ENCODE measurements at regions not wholly inside any gene's neighbourhood (a gene's known extent, or its start where the extent isn't known, plus 50 kb on each side); places are given as distances from the start of the nearest gene placed in this dataset.
"Not testable (repeated sequence)": the region's sequence is repeated elsewhere in the genome, so short reads cannot be mapped to it uniquely, and the experiment has no call there.

DNA sequence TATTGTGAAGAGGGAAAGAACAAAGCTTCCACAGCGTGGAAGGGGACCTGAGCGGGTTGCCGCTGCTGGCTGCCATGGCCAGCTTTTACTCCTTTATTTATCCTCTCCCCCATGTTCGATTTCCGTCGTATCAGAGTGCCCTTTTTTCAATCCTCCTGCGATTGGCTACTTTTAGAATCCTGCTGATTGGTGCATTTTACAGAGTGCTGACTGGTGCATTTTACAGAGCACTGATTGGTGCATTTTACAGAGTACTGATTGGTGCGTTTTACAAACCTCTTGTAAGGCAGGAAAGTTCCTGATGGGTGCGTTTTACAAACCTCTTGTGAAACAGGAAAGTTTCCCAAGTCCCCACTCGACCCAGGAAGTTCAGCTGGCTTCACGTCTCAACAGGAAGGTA, 381.7 kb upstream of the ATP10A start:
- not testable (repeated sequence) for TF ChIP-seq CTCF (IDR thresholded peaks at IDR 0.05; ENCODE audit: insufficient read depth, low read depth, low read length); EZH2 (IDR thresholded peaks at IDR 0.05; ENCODE audit: insufficient read depth, low read length)

All from astrocyte (in vitro differentiated cells and primary cell).